ENCODE measurements at regions not wholly inside any gene's neighbourhood (a gene's known extent, or its start where the extent isn't known, plus 50 kb on each side); places are given as distances from the start of the nearest gene placed in this dataset.

DNA sequence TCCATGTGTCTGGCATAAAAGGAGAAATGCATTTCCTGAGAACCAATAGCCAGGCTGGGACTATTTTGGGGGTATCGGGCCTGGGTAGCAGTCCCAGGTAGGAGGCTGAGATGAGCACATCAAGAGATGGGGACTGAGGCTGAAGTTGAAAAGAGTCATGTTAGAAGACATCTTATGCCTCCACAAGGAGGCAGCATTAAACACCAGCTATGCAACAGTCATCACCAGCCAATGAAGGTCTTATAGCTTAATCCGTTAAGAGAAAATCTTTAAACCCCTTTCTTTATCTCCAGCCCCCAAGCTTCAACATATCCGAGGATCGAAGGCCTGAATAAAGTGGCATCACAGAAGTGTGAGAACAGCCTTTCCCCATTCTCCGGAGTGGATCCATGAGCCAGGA lies 640.7 kb upstream of the PTBP2 start (continued):
- TF ChIP-seq, protein P1, sequence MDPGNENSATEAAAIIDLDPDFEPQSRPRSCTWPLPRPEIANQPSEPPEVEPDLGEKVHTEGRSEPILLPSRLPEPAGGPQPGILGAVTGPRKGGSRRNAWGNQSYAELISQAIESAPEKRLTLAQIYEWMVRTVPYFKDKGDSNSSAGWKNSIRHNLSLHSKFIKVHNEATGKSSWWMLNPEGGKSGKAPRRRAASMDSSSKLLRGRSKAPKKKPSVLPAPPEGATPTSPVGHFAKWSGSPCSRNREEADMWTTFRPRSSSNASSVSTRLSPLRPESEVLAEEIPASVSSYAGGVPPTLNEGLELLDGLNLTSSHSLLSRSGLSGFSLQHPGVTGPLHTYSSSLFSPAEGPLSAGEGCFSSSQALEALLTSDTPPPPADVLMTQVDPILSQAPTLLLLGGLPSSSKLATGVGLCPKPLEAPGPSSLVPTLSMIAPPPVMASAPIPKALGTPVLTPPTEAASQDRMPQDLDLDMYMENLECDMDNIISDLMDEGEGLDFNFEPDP (CRISPR knock-in tag; conservative IDR thresholded peaks at IDR 0.05), result no peak

DNA sequence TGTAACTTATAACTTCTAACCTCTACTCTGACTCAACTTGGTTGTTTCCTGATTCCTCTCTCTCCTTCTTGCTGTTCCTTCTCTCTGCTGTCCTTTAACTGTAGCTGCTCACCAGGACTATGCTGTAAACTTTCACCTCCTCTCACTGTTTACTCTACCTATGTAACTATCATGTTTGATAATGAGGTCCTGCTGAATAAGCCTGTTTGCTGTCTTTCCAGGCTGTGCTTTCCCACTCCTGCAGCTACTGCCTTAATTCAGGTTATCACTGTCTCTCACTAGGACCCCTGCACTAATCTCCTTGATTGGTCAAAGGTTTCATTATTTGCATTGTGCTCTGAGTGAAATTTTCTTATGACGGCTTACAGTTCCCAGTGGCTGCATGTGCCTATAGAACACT lies 633.9 kb upstream of the PTBP2 start:
- BruUV-seq (replicated peaks), result no TSS peak
- intact Hi-C loops (cut with micrococcal nuclease; ENCODE audit: unreplicated experiment) (no loop called here), in situ Hi-C loops (cut with HindIII; ENCODE audit: extremely low pct_ligation_motif_present, low pct_unique_long_range_greater_than_20kb) (no loop called here)
- no peak for DNase-seq (ENCODE audit: low spot score)
- CTCF ChIA-PET (ENCODE audit: low intra/inter-chr PET ratio, low total read pairs), result no interaction called here
- Histone ChIP-seq H3K4me1 (ENCODE audit: insufficient read depth, low read length) (no peaks in the 10 kb centered on the region), H3K4me2 (ENCODE audit: low read depth, low read length) (no peak overlapping the region), H3K9ac (ENCODE audit: insufficient read depth, low read depth, low read length) (no peak overlapping the region), H3K27me3 (ENCODE audit: control insufficient read depth in 1 of 2, insufficient read depth in 2 of 2, low read length in 2 of 2) (no peaks in the 10 kb centered on the region), H2AFZ (ENCODE audit: low read length) (no peak overlapping the region), H3K36me3 (replicated peaks in 1 of 2; ENCODE audit: control insufficient read depth in 1 of 2, insufficient read depth in 2 of 2, low read length in 2 of 2) (no peaks in the 10 kb centered on the region), H3K9me3 (ENCODE audit: low read length) (peaks cover 7% of the 10 kb centered on the region; the same call in 1 of the 2 replicates), H3K4me3 (replicated peaks in 1 of 3; ENCODE audit: insufficient read depth in 1 of 3, low read depth in 2 of 3, low read length in 3 of 3) (no peak overlapping the region), H3K27ac (ENCODE audit: extremely low read length, insufficient read depth, low read length) (no peak overlapping the region), H4K20me1 (ENCODE audit: insufficient read depth, low read length) (no peaks in the 10 kb centered on the region), H3K79me2 (ENCODE audit: insufficient read depth, low read length) (no peaks in the 10 kb centered on the region)
- no peak for FAIRE-seq
- POLR2A ChIA-PET, result no interaction called here
- no peak for TF ChIP-seq FOXA3 (CRISPR knock-in tag; IDR thresholded peaks at IDR 0.05)
- TF ChIP-seq NFYC (CRISPR knock-in tag; IDR thresholded peaks at IDR 0.05), result no peak
- TF ChIP-seq, protein P2, sequence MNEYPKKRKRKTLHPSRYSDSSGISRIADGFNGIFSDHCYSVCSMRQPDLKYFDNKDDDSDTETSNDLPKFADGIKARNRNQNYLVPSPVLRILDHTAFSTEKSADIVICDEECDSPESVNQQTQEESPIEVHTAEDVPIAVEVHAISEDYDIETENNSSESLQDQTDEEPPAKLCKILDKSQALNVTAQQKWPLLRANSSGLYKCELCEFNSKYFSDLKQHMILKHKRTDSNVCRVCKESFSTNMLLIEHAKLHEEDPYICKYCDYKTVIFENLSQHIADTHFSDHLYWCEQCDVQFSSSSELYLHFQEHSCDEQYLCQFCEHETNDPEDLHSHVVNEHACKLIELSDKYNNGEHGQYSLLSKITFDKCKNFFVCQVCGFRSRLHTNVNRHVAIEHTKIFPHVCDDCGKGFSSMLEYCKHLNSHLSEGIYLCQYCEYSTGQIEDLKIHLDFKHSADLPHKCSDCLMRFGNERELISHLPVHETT (CRISPR knock-in tag; conservative IDR thresholded peaks at IDR 0.05), result no peak
- ATAC-seq, result no peak
- WGBS (ENCODE audit: low lambda C conversion rate), result 0% methylated on average over 1 of the region's 1 CpG

DNA sequence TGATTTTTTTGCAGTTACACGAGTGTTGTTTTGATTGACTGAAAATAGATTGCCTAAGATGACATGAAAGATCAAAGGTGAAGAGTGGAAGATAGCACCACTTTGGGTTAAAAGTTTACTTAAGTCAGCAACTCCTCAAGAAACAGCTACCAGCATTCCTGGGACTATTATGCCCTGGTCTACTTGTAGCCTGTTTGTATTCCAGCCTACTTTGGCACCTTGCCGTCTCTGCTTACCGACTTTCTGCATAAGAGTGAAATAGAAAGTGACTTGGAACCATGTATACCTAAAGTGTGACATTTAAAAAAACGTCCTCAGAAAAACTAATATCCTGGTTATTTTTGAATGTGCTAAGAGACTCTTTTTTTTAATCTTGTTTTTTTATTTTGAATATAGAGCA lies 631.5 kb upstream of the PTBP2 start:
- H3K27me3 ChIP-seq (ENCODE audit: control insufficient read depth in 1 of 2, insufficient read depth in 2 of 2, low read length in 2 of 2), result no peaks in the 10 kb centered on the region
- H3K9me3 ChIP-seq (ENCODE audit: low read length), result no peaks in the 10 kb centered on the region
- H3K4me2 ChIP-seq (ENCODE audit: low read depth, low read length), result no peak overlapping the region
- H4K20me1 ChIP-seq (ENCODE audit: insufficient read depth, low read length), result no peaks in the 10 kb centered on the region
- no peak overlapping the region for H2AFZ ChIP-seq (ENCODE audit: low read length)
- BruUV-seq (replicated peaks), result no TSS peak
- ChIA-PET CTCF (ENCODE audit: low intra/inter-chr PET ratio, low total read pairs) (no interaction called here), POLR2A (no interaction called here)
- in situ Hi-C loops (cut with HindIII; ENCODE audit: extremely low pct_ligation_motif_present, low pct_unique_long_range_greater_than_20kb), result no loop called here
- H3K36me3 ChIP-seq (replicated peaks in 1 of 2; ENCODE audit: control insufficient read depth in 1 of 2, insufficient read depth in 2 of 2, low read length in 2 of 2), result no peaks in the 10 kb centered on the region
- DNase-seq (ENCODE audit: low spot score) (no peak), ATAC-seq (no peak), FAIRE-seq (no peak)
- H3K4me1 ChIP-seq (ENCODE audit: insufficient read depth, low read length), result no peaks in the 10 kb centered on the region
- WGBS (ENCODE audit: low lambda C conversion rate), result under 1% methylated on average over 4 of the region's 4 CpGs
- intact Hi-C loops (cut with micrococcal nuclease; ENCODE audit: unreplicated experiment), result no loop called here
- H3K79me2 ChIP-seq (ENCODE audit: insufficient read depth, low read length), result no peaks in the 10 kb centered on the region
- H3K4me3 ChIP-seq (replicated peaks in 1 of 3; ENCODE audit: insufficient read depth in 1 of 3, low read depth in 2 of 3, low read length in 3 of 3), result no peak overlapping the region
- H3K27ac ChIP-seq (ENCODE audit: extremely low read length, insufficient read depth, low read length), result no peak overlapping the region
- H3K9ac ChIP-seq (ENCODE audit: insufficient read depth, low read depth, low read length), result no peak overlapping the region
- TF ChIP-seq DPF2 (CRISPR knock-in tag; IDR thresholded peaks at IDR 0.05; ENCODE audit: borderline replicate concordance, low read depth), result no peak
- TF ChIP-seq, protein P3, sequence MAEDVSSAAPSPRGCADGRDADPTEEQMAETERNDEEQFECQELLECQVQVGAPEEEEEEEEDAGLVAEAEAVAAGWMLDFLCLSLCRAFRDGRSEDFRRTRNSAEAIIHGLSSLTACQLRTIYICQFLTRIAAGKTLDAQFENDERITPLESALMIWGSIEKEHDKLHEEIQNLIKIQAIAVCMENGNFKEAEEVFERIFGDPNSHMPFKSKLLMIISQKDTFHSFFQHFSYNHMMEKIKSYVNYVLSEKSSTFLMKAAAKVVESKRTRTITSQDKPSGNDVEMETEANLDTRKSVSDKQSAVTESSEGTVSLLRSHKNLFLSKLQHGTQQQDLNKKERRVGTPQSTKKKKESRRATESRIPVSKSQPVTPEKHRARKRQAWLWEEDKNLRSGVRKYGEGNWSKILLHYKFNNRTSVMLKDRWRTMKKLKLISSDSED (CRISPR knock-in tag; IDR thresholded peaks at IDR 0.05), result no peak
- TF ChIP-seq, protein P4, sequence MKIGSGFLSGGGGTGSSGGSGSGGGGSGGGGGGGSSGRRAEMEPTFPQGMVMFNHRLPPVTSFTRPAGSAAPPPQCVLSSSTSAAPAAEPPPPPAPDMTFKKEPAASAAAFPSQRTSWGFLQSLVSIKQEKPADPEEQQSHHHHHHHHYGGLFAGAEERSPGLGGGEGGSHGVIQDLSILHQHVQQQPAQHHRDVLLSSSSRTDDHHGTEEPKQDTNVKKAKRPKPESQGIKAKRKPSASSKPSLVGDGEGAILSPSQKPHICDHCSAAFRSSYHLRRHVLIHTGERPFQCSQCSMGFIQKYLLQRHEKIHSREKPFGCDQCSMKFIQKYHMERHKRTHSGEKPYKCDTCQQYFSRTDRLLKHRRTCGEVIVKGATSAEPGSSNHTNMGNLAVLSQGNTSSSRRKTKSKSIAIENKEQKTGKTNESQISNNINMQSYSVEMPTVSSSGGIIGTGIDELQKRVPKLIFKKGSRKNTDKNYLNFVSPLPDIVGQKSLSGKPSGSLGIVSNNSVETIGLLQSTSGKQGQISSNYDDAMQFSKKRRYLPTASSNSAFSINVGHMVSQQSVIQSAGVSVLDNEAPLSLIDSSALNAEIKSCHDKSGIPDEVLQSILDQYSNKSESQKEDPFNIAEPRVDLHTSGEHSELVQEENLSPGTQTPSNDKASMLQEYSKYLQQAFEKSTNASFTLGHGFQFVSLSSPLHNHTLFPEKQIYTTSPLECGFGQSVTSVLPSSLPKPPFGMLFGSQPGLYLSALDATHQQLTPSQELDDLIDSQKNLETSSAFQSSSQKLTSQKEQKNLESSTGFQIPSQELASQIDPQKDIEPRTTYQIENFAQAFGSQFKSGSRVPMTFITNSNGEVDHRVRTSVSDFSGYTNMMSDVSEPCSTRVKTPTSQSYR (CRISPR knock-in tag; IDR thresholded peaks at IDR 0.05; ENCODE audit: borderline replicate concordance), result no peak
- TF ChIP-seq ZBTB7A (CRISPR knock-in tag; IDR thresholded peaks at IDR 0.05), result no peak
- no peak for TF ChIP-seq ZBTB20 (CRISPR knock-in tag; IDR thresholded peaks at IDR 0.05; ENCODE audit: borderline replicate concordance, low read depth)
- no peak for TF ChIP-seq SMC3 (IDR thresholded peaks at IDR 0.05; ENCODE audit: low read length)
